SK-N-SH (cell line): ENCODE measurements at regions not wholly inside any gene's neighbourhood (a gene's known extent, or its start where the extent isn't known, plus 50 kb on each side); places are given as distances from the start of the nearest gene placed in this dataset.

Experiments
- CTCF ChIA-PET: fragments of 300-600, 350-600 bp; formaldehyde crosslinking; extraction: SDS; loops from one replicate; lab custom pipeline; 2021; lab: Yijun Ruan, JAX
- POLR2A ChIA-PET: fragments of 350-600 bp; sonication (Branson Sonifier 250); formaldehyde crosslinking; extraction: SDS; loops from one replicate; lab custom pipeline; 2020; ENCODE audit warnings: antibody characterized with exemption, inconsistent platforms; lab: Yijun Ruan, JAX
- DNase-seq: peaks from one replicate; pipeline ENCODE4 v3.0.0; 2012
- H2AFZ ChIP-seq: fragments of 200-600 bp; sonication (generic); 2 replicates; pipeline ENCODE4 v1.8.1; 2016; ENCODE audit warnings: antibody characterized with exemption, mild to moderate bottlenecking, low read depth
- H3F3A ChIP-seq: fragments of 200-600 bp; sonication (generic); replicated peaks from 2 replicates; pipeline ENCODE3; 2016; ENCODE audit warnings: antibody characterized with exemption, mild to moderate bottlenecking; ENCODE audit not compliant: insufficient read depth
- H3K27ac ChIP-seq, 2 experiments: fragments of 200-500 bp in 1 of 2; fragments of 200-600 bp in 1 of 2; sonication (Bioruptor generic) in 1 of 2; sonication (generic), shearing (Covaris generic) in 1 of 2; 2 replicates each; pipeline versions ENCODE4 v1.5.1 to v1.6.1; 2014 to 2016; ENCODE audit warnings: low read depth in 2 of 2, inconsistent platforms in 1 of 2, low read length in 1 of 2, mild to moderate bottlenecking in 1 of 2, mixed read lengths in 1 of 2
- H3K27me3 ChIP-seq: fragments of 200-600 bp; sonication (generic), shearing (Covaris generic); 2 replicates; pipeline ENCODE4 v1.6.1; 2016; ENCODE audit warnings: mixed run types; ENCODE audit not compliant: insufficient read depth
- H3K36me3 ChIP-seq, 2 experiments: fragments of 200-500 bp in 1 of 2; fragments of 200-600 bp in 1 of 2; sonication (Bioruptor generic) in 1 of 2; sonication (generic) in 1 of 2; replicated peaks in 1 of 2; 2 replicates each; pipeline versions ENCODE3 to v1.5.1; 2014 to 2016; ENCODE audit warnings: low read length in 1 of 2, mild to moderate bottlenecking in 1 of 2; ENCODE audit not compliant: insufficient read depth in 2 of 2, control insufficient read depth in 1 of 2
- H3K4me1 ChIP-seq, 2 experiments: fragments of 200-500 bp in 1 of 2; fragments of 200-600 bp in 1 of 2; sonication (Bioruptor generic) in 1 of 2; sonication (generic), shearing (Covaris generic) in 1 of 2; 2 replicates each; pipeline versions ENCODE4 v1.5.1 to v1.6.1; 2014 to 2016; ENCODE audit warnings: low read depth in 1 of 2, low read length in 1 of 2, mixed run types in 1 of 2; ENCODE audit not compliant: insufficient read depth in 2 of 2, control insufficient read depth in 1 of 2
- H3K4me2 ChIP-seq: fragments of 200-600 bp; sonication (generic), shearing (Covaris generic); 2 replicates; pipeline ENCODE4 v1.6.1; 2017; ENCODE audit warnings: mixed run types
- H3K4me3 ChIP-seq, 2 experiments: fragments of 200-500 bp in 1 of 2; fragments of 200-600 bp in 1 of 2; sonication (Bioruptor generic) in 1 of 2; sonication (generic), shearing (Covaris generic) in 1 of 2; 2 replicates each; pipeline versions ENCODE4 v1.5.1 to v1.8.1; 2014 to 2016; ENCODE audit warnings: low read depth in 2 of 2, inconsistent platforms in 1 of 2, low read length in 1 of 2, mild to moderate bottlenecking in 1 of 2, mixed read lengths in 1 of 2, moderate library complexity in 1 of 2
- H3K79me2 ChIP-seq: fragments of 200-600 bp; sonication (generic); 2 replicates; pipeline ENCODE4 v1.8.1; 2017; ENCODE audit warnings: mild to moderate bottlenecking; ENCODE audit not compliant: insufficient read depth
- H3K9ac ChIP-seq: fragments of 200-600 bp; sonication (generic); 2 replicates; pipeline ENCODE4 v1.6.1; 2017; ENCODE audit warnings: mixed run types
- H3K9me2 ChIP-seq: fragments of 200-600 bp; sonication (generic); 2 replicates; pipeline ENCODE4 v1.6.1; 2017; ENCODE audit warnings: mixed run types
- H3K9me3 ChIP-seq: fragments of 200-600 bp; sonication (generic); 2 replicates; pipeline ENCODE4 v1.6.1; 2017; ENCODE audit warnings: mixed run types, mild to moderate bottlenecking, moderate library complexity
- H4K20me1 ChIP-seq: fragments of 200-600 bp; sonication (generic); 2 replicates; pipeline ENCODE4 v1.6.1; 2017; ENCODE audit warnings: mild to moderate bottlenecking, mixed run types; ENCODE audit not compliant: insufficient read depth
- CTCF ChIP-seq: fragments of 200-600 bp; sonication (generic); IDR thresholded peaks from 2 replicates; pipeline ENCODE4 v1.6.1; 2017; ENCODE audit warnings: antibody characterized with exemption, mild to moderate bottlenecking, moderate library complexity
- FOXM1 ChIP-seq: IDR thresholded peaks from 2 replicates; pipeline ENCODE4 v1.4.0; 2012; ENCODE audit warnings: low read depth, mild to moderate bottlenecking
- GABPA ChIP-seq: IDR thresholded peaks from 2 replicates; pipeline ENCODE4 v1.4.0; 2012; ENCODE audit warnings: low read depth, mild to moderate bottlenecking
- GATA2 ChIP-seq: sonication (generic); formaldehyde crosslinking; IDR thresholded peaks from 2 replicates; pipeline ENCODE4 v1.5.0; 2020; ENCODE audit warnings: mild to moderate bottlenecking, missing genetic modification reagents
- JUND ChIP-seq: IDR thresholded peaks from 2 replicates; pipeline ENCODE4 v1.4.0; 2012
- MXI1 ChIP-seq: IDR thresholded peaks from 2 replicates; pipeline ENCODE4 v1.6.1; 2012; ENCODE audit warnings: mild to moderate bottlenecking, low read depth, low read length, improper control_type of control experiment
- NFIC ChIP-seq: IDR thresholded peaks from 2 replicates; pipeline ENCODE4 v1.4.0; 2012; ENCODE audit warnings: borderline replicate concordance
- REST ChIP-seq: IDR thresholded peaks from 2 replicates; pipeline ENCODE4 v1.6.1; 2012; ENCODE audit warnings: mild to moderate bottlenecking, low read depth, low read length, moderate library complexity
- RXRA ChIP-seq: IDR thresholded peaks from 2 replicates; pipeline ENCODE4 v1.4.0; 2012; ENCODE audit warnings: low read depth, mild to moderate bottlenecking, borderline replicate concordance
- SIN3A ChIP-seq: IDR thresholded peaks from 2 replicates; pipeline ENCODE4 v1.6.1; 2012; ENCODE audit warnings: low read depth, mild to moderate bottlenecking, low read length, moderate library complexity, borderline replicate concordance
- SMC3 ChIP-seq: IDR thresholded peaks from 2 replicates; pipeline ENCODE4 v1.6.1; 2012; ENCODE audit warnings: low read depth, low read length, improper control_type of control experiment
- TCF12 ChIP-seq: IDR thresholded peaks from 2 replicates; pipeline ENCODE4 v1.4.0; 2012
- YY1 ChIP-seq: IDR thresholded peaks from 2 replicates; pipeline ENCODE4 v1.4.0; 2012; ENCODE audit warnings: low read depth, mild to moderate bottlenecking
- ZBTB33 ChIP-seq: IDR thresholded peaks from 2 replicates; pipeline ENCODE4 v1.4.0; 2012; ENCODE audit warnings: low read depth, borderline replicate concordance
- WGBS: methylation state at CpG from one replicate; pipeline ENCODE4 v1.1.6; 2017; ENCODE audit warnings: low lambda C conversion rate; 5-methylcytosine and 5-hydroxymethylcytosine counted together

- no peak overlapping the region for H3K4me2 ChIP-seq
- CTCF ChIA-PET = no interaction called here
- WGBS = 3% methylated on average over 2 of the region's 2 CpGs
- POLR2A ChIA-PET = no interaction called here
- no peaks in the 10 kb centered on the region; the same call in 1 of the 2 replicates for H3K9me2 ChIP-seq
- no peak for TF ChIP-seq SMC3
- no peak for TF ChIP-seq NFIC
- no peak for TF ChIP-seq TCF12
- no peak for TF ChIP-seq ZBTB33
- TF ChIP-seq SIN3A = no peak
- no peak for TF ChIP-seq YY1
- TF ChIP-seq RXRA = no peak
- no peak for TF ChIP-seq JUND
- TF ChIP-seq REST = no peak
- TF ChIP-seq FOXM1 = no peak
- TF ChIP-seq CTCF = no peak
- TF ChIP-seq GATA2 (CRISPR knock-in tag) = no peak
- TF ChIP-seq MXI1 = no peak
- TF ChIP-seq GABPA = no peak
- no peaks in the 10 kb centered on the region for H3F3A ChIP-seq
- no peak overlapping the region for H3K4me3 ChIP-seq
- H3K27ac ChIP-seq = no peak overlapping the region
- H3K27me3 ChIP-seq = no peaks in the 10 kb centered on the region
- H3K9me3 ChIP-seq = no peaks in the 10 kb centered on the region
- H2AFZ ChIP-seq = no peak overlapping the region
- H3K4me1 ChIP-seq = no peaks in the 10 kb centered on the region
- no peak for DNase-seq
- H3K79me2 ChIP-seq = no peaks in the 10 kb centered on the region
- H3K36me3 ChIP-seq = no peaks in the 10 kb centered on the region
- H3K9ac ChIP-seq = no peak overlapping the region
- H4K20me1 ChIP-seq = no peaks in the 10 kb centered on the region
Observed at GRCh38 chr3:144989807-144990206, 1018.2 kb downstream of the DIPK2A start.
